HG02885 (cell line): ENCODE measurements at regions not wholly inside any gene's neighbourhood (a gene's known extent, or its start where the extent isn't known, plus 50 kb on each side); places are given as distances from the start of the nearest gene placed in this dataset.
"Not testable (repeated sequence)": the region's sequence is repeated elsewhere in the genome, so short reads cannot be mapped to it uniquely, and the experiment has no call there.

Source experiments
- ATAC-seq: cut with Tn5 transposase; IDR thresholded peaks from one replicate; pipeline ENCODE4 v1.9.1; 2021; ENCODE audit warnings: mild to moderate bottlenecking; ENCODE audit not compliant: unreplicated experiment, poor library complexity

- no peak for ATAC-seq
These were observed 464.8 kb upstream of the BRINP3 start for GRCh38 chr1:190942475-190942874.

- ATAC-seq: not testable (repeated sequence)
These were observed 466.1 kb upstream of the BRINP3 start for GRCh38 chr1:190943722-190944121.

GRCh38 chr1:190949939-190950338 is 472.3 kb upstream of the BRINP3 start:
- ATAC-seq: no peak

GRCh38 chr1:190957565-190957964 is 479.9 kb upstream of the BRINP3 start:
- no peak for ATAC-seq

GRCh38 chr1:190963321-190963720 is 485.7 kb upstream of the BRINP3 start:
- no peak for ATAC-seq

- no peak for ATAC-seq
These were observed 498.2 kb upstream of the BRINP3 start for GRCh38 chr1:190975827-190976226.

- no peak for ATAC-seq
These were observed 525.1 kb upstream of the BRINP3 start for GRCh38 chr1:191002768-191003167.

- no peak for ATAC-seq
These were observed 539.1 kb upstream of the BRINP3 start for GRCh38 chr1:191016765-191017164.

- no peak for ATAC-seq
These were observed 545.2 kb upstream of the BRINP3 start for GRCh38 chr1:191022856-191023255.

- ATAC-seq: no peak
These were observed 548.4 kb upstream of the BRINP3 start for GRCh38 chr1:191025896-191026642.

- ATAC-seq: no peak
These were observed 549.2 kb upstream of the BRINP3 start for GRCh38 chr1:191026828-191027227.

- no peak for ATAC-seq
These were observed 556.5 kb upstream of the BRINP3 start for GRCh38 chr1:191034132-191034531.

GRCh38 chr1:191043066-191043465 is 565.4 kb upstream of the BRINP3 start:
- ATAC-seq: no peak

- ATAC-seq: no peak
These were observed 572.1 kb upstream of the BRINP3 start for GRCh38 chr1:191049781-191050180.

- ATAC-seq: no peak
These were observed 575.2 kb upstream of the BRINP3 start for GRCh38 chr1:191052888-191053287.

- no peak for ATAC-seq
These were observed 587.7 kb upstream of the BRINP3 start for GRCh38 chr1:191065346-191065745.

- ATAC-seq: no peak
These were observed 588.1 kb upstream of the BRINP3 start for GRCh38 chr1:191065771-191066170.

GRCh38 chr1:191074881-191075280 is 597.2 kb upstream of the BRINP3 start:
- ATAC-seq: no peak

- ATAC-seq: not testable (repeated sequence)
These were observed 605.4 kb upstream of the BRINP3 start for GRCh38 chr1:191083090-191083489.

- ATAC-seq: no peak
These were observed 607.5 kb upstream of the BRINP3 start for GRCh38 chr1:191085121-191085520.

- ATAC-seq: no peak
These were observed 609.2 kb upstream of the BRINP3 start for GRCh38 chr1:191086910-191087309.

- ATAC-seq: no peak
These were observed 618.7 kb upstream of the BRINP3 start for GRCh38 chr1:191096405-191096804.
